WI38 (cell line): ENCODE measurements at regions not wholly inside any gene's neighbourhood (a gene's known extent, or its start where the extent isn't known, plus 50 kb on each side); places are given as distances from the start of the nearest gene placed in this dataset.
"Not testable (repeated sequence)": the region's sequence is repeated elsewhere in the genome, so short reads cannot be mapped to it uniquely, and the experiment has no call there.

Source experiments
- H3K4me3 ChIP-seq: 2 replicates; pipeline ENCODE4 v1.5.1; 2011; ENCODE audit warnings: low read depth, mild to moderate bottlenecking, control low read depth, low read length
- CTCF ChIP-seq: IDR thresholded peaks from 2 replicates; pipeline ENCODE4 v1.5.1; 2012; ENCODE audit warnings: low read depth, mild to moderate bottlenecking, control low read depth, low read length

GRCh38 chr20:48406498-48406897 lies 421.3 kb downstream of the PREX1 start:
- TF ChIP-seq CTCF: no peak
- no peak overlapping the region for H3K4me3 ChIP-seq

- H3K4me3 ChIP-seq: no peak overlapping the region
- no peak for TF ChIP-seq CTCF
Measured at GRCh38 chr20:48405909-48406308, 421.9 kb downstream of the PREX1 start.

- TF ChIP-seq CTCF: no peak
- H3K4me3 ChIP-seq: no peak overlapping the region
Measured at GRCh38 chr20:48404598-48404997, 423.2 kb downstream of the PREX1 start.

- TF ChIP-seq CTCF: no peak
- H3K4me3 ChIP-seq: no peak overlapping the region
Measured at GRCh38 chr20:48403167-48403761, 424.5 kb downstream of the PREX1 start.

- TF ChIP-seq CTCF: no peak
- no peak overlapping the region for H3K4me3 ChIP-seq
Measured at GRCh38 chr20:48401359-48401758, 426.4 kb downstream of the PREX1 start.

- TF ChIP-seq CTCF: no peak
- no peak overlapping the region for H3K4me3 ChIP-seq
Measured at GRCh38 chr20:48400009-48400408, 427.8 kb downstream of the PREX1 start.

GRCh38 chr20:48398506-48399449 lies 429.0 kb downstream of the PREX1 start:
- H3K4me3 ChIP-seq: no peak overlapping the region
- TF ChIP-seq CTCF: no peak

GRCh38 chr20:48396981-48397861 lies 430.6 kb downstream of the PREX1 start:
- H3K4me3 ChIP-seq: not testable (repeated sequence)
